ENCODE measurements at regions not wholly inside any gene's neighbourhood (a gene's known extent, or its start where the extent isn't known, plus 50 kb on each side); places are given as distances from the start of the nearest gene placed in this dataset.

DNA sequence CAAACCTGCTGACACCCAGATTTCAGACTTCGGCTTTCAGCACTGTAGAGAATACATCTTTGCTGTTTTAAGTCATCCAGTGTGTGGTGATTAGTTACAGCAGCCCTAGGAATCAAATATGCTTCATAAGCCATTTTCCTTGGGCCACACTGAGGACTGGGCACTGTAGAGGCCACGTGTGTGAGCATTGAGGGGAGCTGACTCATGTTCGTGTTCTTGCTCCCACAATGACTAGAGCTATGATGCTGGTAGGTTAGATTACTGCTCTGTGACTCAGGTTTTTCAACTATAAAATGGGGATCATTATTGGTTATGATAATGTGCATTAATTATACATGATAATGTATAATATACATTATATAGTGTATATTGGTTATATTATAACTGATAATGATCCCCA, 96.5 kb upstream of the PALM2AKAP2 start:
- TF ChIP-seq, protein P1, sequence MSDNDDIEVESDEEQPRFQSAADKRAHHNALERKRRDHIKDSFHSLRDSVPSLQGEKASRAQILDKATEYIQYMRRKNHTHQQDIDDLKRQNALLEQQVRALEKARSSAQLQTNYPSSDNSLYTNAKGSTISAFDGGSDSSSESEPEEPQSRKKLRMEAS (IDR thresholded peaks at IDR 0.05) = no peak
- TF ChIP-seq TEAD4 (IDR thresholded peaks at IDR 0.05) = no peak
- TF ChIP-seq, protein P2, sequence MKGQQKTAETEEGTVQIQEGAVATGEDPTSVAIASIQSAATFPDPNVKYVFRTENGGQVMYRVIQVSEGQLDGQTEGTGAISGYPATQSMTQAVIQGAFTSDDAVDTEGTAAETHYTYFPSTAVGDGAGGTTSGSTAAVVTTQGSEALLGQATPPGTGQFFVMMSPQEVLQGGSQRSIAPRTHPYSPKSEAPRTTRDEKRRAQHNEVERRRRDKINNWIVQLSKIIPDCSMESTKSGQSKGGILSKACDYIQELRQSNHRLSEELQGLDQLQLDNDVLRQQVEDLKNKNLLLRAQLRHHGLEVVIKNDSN (IDR thresholded peaks at IDR 0.05) = no peak
- no peak for TF ChIP-seq CREB1 (IDR thresholded peaks at IDR 0.05; ENCODE audit: low read depth)
- no peak for TF ChIP-seq EGR1 (IDR thresholded peaks at IDR 0.05)
- TF ChIP-seq RAD21 (IDR thresholded peaks at IDR 0.05; ENCODE audit: low read depth) = no peak
- no peak for TF ChIP-seq TAF1 (IDR thresholded peaks at IDR 0.05; ENCODE audit: low read depth)
- TF ChIP-seq YY1 (IDR thresholded peaks at IDR 0.05; ENCODE audit: low read depth) = no peak
- TF ChIP-seq, protein P3, sequence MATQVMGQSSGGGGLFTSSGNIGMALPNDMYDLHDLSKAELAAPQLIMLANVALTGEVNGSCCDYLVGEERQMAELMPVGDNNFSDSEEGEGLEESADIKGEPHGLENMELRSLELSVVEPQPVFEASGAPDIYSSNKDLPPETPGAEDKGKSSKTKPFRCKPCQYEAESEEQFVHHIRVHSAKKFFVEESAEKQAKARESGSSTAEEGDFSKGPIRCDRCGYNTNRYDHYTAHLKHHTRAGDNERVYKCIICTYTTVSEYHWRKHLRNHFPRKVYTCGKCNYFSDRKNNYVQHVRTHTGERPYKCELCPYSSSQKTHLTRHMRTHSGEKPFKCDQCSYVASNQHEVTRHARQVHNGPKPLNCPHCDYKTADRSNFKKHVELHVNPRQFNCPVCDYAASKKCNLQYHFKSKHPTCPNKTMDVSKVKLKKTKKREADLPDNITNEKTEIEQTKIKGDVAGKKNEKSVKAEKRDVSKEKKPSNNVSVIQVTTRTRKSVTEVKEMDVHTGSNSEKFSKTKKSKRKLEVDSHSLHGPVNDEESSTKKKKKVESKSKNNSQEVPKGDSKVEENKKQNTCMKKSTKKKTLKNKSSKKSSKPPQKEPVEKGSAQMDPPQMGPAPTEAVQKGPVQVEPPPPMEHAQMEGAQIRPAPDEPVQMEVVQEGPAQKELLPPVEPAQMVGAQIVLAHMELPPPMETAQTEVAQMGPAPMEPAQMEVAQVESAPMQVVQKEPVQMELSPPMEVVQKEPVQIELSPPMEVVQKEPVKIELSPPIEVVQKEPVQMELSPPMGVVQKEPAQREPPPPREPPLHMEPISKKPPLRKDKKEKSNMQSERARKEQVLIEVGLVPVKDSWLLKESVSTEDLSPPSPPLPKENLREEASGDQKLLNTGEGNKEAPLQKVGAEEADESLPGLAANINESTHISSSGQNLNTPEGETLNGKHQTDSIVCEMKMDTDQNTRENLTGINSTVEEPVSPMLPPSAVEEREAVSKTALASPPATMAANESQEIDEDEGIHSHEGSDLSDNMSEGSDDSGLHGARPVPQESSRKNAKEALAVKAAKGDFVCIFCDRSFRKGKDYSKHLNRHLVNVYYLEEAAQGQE (IDR thresholded peaks at IDR 0.05; ENCODE audit: low read depth) = no peak

DNA sequence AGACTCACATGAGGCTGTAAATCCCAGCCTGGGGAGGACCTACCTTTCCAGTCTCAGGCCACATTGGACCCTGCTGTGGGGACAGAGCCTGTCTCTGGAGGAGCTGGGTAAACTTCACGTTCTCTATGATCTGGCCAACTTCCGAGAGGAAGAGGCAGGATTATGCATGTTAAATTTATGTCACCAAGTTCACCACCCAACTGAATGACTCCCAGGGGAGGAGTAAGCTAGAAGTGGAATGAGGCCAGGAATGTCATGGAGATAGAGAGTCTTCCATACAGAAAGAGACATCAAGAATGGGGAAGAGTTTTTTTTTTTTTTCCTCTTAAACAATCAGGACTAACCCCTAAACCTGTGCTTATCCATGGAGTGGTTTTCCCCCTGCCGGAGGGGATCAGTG, 90.3 kb upstream of the PALM2AKAP2 start:
- TF ChIP-seq TEAD4 (IDR thresholded peaks at IDR 0.05) (no peak), CREB1 (IDR thresholded peaks at IDR 0.05; ENCODE audit: low read depth) (no peak), TCF12 (IDR thresholded peaks at IDR 0.05; ENCODE audit: low read depth) (no peak), TAF1 (IDR thresholded peaks at IDR 0.05; ENCODE audit: low read depth) (no peak), EGR1 (IDR thresholded peaks at IDR 0.05) (no peak), ZBTB7A (IDR thresholded peaks at IDR 0.05; ENCODE audit: low read depth) (no peak), EP300 (IDR thresholded peaks at IDR 0.05; ENCODE audit: borderline replicate concordance) (no peak), RAD21 (IDR thresholded peaks at IDR 0.05; ENCODE audit: low read depth) (no peak), FOXM1 (IDR thresholded peaks at IDR 0.05; ENCODE audit: borderline replicate concordance, low read depth) (no peak), CEBPB (IDR thresholded peaks at IDR 0.05) (no peak)
- TF ChIP-seq, protein P3 (IDR thresholded peaks at IDR 0.05; ENCODE audit: low read depth) = no peak
- TF ChIP-seq, protein P1 (IDR thresholded peaks at IDR 0.05) = no peak
- TF ChIP-seq, protein P2 (IDR thresholded peaks at IDR 0.05) = no peak

DNA sequence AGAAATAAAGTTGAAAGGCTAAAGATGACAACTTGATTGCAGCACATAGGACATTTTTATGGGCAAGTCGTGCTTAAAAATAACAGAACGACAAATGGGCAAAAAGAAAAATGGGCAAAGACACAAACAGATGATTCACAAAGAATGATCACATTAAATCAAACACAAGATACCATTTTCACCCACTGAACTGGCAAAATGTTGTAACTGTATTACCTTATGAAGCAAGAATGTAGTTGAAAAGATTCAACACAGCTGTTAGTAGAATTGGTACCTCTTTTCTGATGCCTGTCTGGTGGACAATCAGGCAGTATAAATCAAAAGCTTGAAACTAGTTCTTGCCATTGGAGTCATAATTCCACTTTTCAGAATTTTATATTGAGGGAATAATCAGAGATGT, 81.0 kb upstream of the PALM2AKAP2 start:
- no peak for TF ChIP-seq FOXM1 (IDR thresholded peaks at IDR 0.05; ENCODE audit: borderline replicate concordance, low read depth)
- TF ChIP-seq EGR1 (IDR thresholded peaks at IDR 0.05) = no peak
- TF ChIP-seq, protein P2 (IDR thresholded peaks at IDR 0.05) = no peak
- no peak for TF ChIP-seq EP300 (IDR thresholded peaks at IDR 0.05; ENCODE audit: borderline replicate concordance)

DNA sequence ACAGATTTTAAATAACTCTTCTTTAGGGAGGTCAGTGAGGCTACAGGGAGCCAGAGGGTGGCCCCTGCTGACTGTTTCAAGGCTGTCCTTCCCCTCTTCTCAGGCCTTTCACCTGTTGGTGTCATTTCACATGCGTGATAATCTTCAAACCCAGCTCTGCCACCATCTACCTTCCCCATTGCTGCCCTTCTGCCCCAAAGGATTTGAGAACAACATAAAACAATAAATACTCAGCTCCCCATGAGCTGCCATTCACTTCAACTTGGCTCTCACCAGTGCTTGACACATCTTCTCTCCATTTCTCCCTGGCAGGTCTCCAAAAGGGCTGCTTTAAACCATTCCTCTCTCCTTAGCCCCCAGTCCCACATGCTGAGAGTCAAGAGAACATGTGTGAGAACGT, 75.5 kb upstream of the PALM2AKAP2 start:
- TF ChIP-seq, protein P1 (IDR thresholded peaks at IDR 0.05) = no peak
- TF ChIP-seq ZBTB7A (IDR thresholded peaks at IDR 0.05; ENCODE audit: low read depth) (no peak), TCF12 (IDR thresholded peaks at IDR 0.05; ENCODE audit: low read depth) (no peak), RAD21 (IDR thresholded peaks at IDR 0.05; ENCODE audit: low read depth) (no peak), TEAD4 (IDR thresholded peaks at IDR 0.05) (no peak)

DNA sequence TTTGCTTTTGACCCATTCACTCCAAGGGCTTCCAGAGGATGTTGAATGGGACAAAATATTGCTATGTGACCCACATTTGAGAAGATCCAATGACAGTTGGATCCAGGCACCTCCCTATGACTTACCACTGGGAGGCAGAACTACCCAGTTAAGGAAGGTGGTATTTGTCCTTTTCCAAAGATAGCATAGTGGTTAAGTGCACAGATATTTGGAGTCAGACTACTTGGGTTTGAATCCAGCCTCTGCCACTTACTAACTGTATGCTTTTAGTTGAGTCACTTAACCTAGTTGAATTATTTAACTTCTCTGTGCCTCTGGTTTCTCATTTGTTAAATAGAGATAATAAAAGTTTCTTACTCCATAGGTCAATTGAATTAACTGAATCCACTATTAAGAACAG, 74.5 kb upstream of the PALM2AKAP2 start:
- TF ChIP-seq, protein P3 (IDR thresholded peaks at IDR 0.05; ENCODE audit: low read depth) = no peak
- TF ChIP-seq TEAD4 (IDR thresholded peaks at IDR 0.05) (no peak), CEBPB (IDR thresholded peaks at IDR 0.05) (no peak), EGR1 (IDR thresholded peaks at IDR 0.05) (no peak), YY1 (IDR thresholded peaks at IDR 0.05; ENCODE audit: low read depth) (no peak), ZBTB7A (IDR thresholded peaks at IDR 0.05; ENCODE audit: low read depth) (no peak), EP300 (IDR thresholded peaks at IDR 0.05; ENCODE audit: borderline replicate concordance) (no peak), FOXM1 (IDR thresholded peaks at IDR 0.05; ENCODE audit: borderline replicate concordance, low read depth) (no peak), TCF12 (IDR thresholded peaks at IDR 0.05; ENCODE audit: low read depth) (no peak), CREB1 (IDR thresholded peaks at IDR 0.05; ENCODE audit: low read depth) (no peak), NFIC (IDR thresholded peaks at IDR 0.05) (no peak), RAD21 (IDR thresholded peaks at IDR 0.05; ENCODE audit: low read depth) (no peak), TAF1 (IDR thresholded peaks at IDR 0.05; ENCODE audit: low read depth) (no peak)
- TF ChIP-seq, protein P1 (IDR thresholded peaks at IDR 0.05) = no peak
- TF ChIP-seq, protein P2 (IDR thresholded peaks at IDR 0.05) = no peak
